GM18511 (cell line): ENCODE measurements at regions not wholly inside any gene's neighbourhood (a gene's known extent, or its start where the extent isn't known, plus 50 kb on each side); places are given as distances from the start of the nearest gene placed in this dataset.
A peak's percentile ranks its signal among the peaks of the same experiment; 100 is the strongest.
"Not testable (repeated sequence)": the region's sequence is repeated elsewhere in the genome, so short reads cannot be mapped to it uniquely, and the experiment has no call there.

ENCODE experiments used
- ATAC-seq: cut with Tn5 transposase; IDR thresholded peaks from one replicate; pipeline ENCODE4 v1.9.1; 2021; ENCODE audit warnings: mild to moderate bottlenecking, moderate library complexity; ENCODE audit not compliant: unreplicated experiment

GRCh38 chr3:28575746-28576613, 227.4 kb upstream of the AZI2 start:
- no peak for ATAC-seq

- ATAC-seq, result no peak
Measured at GRCh38 chr3:28576614-28577200, 228.1 kb upstream of the AZI2 start.

GRCh38 chr3:28577941-28578500, 229.4 kb upstream of the AZI2 start:
- ATAC-seq, result no peak

- ATAC-seq, result peak; percentile 71
Measured at GRCh38 chr3:28586325-28586724, 237.7 kb upstream of the AZI2 start.

DNA sequence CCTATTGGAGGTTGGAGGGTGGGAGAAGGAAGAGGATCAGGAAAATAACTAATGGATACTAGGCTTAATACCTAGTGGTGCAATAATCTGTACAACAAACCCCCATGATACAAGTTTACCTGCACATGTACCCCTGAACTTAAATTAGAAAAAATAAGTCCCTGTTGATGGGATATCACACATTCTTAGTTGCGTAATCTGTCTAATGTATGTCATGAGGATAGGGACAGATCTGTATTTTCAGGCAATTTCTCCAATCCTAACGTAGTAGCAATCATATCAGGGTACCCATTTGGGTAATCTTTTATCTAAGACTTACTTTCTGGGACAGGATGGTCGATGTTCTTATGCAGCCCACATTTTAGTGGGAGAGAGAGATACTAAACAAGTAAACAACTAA, 239.1 kb upstream of the AZI2 start:
- ATAC-seq, result no peak

DNA sequence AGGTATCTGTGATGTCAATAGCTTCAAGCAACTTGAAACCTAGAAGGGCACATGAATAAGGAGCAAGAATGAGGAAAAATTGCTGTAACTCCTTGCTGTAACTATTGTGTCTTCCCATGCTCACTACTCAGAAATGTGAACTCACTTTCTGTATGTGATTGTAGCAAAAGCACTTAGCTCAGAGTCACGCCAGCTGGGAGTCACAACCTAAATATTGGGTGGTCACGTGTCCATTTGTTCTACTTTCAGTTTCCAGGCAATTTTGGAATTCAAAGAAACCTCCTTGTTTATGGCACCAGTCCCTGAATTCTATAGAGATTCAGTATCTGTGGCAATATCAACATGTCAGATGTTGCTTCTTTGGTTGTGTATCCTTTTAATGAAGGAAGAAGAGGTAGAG, 241.6 kb upstream of the AZI2 start:
- no peak for ATAC-seq

DNA sequence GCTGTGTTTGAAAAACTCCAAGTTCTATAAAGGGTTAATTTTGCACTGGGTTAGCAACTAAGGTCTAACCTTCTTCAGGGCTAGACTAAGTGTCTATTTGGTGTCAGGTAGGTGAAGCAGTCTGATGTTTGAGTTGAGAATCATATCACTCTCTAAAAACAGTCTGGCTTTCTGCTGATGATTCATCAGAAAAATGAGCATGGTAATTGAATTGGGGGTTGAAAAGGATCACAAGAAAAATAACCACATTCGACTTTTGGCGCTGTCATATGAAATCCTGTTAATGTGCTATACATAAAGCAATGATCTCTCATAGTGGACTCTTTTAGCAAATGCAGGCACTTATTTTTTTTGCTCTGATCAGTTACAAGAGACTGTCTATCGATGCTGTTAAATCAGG, 242.2 kb upstream of the AZI2 start:
- no peak for ATAC-seq

DNA sequence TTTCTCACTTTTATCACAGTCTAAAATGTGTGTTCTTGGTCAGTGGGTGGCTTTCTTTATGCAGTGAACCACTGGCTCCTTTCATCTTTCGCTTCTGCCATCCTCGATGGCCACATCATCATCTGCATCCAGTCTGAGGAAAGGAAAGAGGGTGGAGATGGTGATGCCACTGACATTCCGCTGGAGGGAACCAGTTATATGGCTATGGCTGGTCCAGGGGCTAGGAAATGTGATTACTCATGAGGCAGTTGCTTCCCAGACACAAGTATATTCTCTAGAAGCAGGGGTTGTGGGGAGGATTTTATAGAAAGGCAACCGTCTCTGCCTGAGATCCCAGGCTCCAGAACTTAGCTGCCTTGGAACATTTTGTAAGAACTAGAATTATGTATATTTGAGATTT, 246.7 kb upstream of the AZI2 start:
- no peak for ATAC-seq

- ATAC-seq, result no peak
Measured at GRCh38 chr3:28597452-28597851, 248.8 kb upstream of the AZI2 start.

GRCh38 chr3:28598165-28598564, 249.5 kb upstream of the AZI2 start:
- ATAC-seq, result peak; percentile 52

- no peak for ATAC-seq
Measured at GRCh38 chr3:28601291-28601690, 252.7 kb upstream of the AZI2 start.

DNA sequence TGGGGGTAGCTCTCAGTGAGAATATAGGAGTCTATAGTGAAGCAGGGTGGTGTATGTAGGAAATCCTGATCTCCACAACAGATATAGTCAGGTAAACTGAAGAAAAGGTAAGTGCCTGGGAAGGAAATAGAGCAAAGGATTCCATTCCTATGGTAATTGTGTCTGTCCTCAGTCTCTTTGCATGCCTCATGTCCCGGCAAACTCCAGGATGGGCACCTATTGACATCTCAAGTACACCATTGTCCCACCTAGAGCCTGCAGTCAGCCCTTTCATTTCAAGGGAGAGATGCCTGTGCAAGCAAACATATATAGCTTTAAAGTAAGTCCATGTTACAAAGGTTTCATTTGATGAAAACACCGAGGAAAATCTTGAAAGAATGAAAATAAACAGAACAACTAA, 257.7 kb upstream of the AZI2 start:
- ATAC-seq, result no peak

DNA sequence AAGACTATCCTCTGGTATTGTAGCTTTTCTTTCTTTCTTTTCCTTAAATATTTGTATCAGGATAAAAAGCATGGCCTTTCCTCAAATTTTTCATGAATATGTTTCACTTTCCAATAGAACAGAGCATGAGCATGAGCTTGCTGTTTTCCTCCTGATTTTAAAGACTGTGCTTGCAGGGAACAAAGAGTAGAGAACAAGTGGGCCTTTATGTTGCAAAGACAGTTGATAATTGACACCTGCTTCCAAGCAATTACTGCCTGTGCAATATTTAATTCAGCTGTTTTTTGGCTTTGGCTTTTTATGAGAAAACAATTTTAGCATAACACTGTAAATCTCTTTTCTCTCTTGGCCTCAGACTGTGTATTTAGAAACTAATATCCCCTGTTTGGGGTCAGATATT, 263.6 kb upstream of the AZI2 start:
- ATAC-seq, result no peak

DNA sequence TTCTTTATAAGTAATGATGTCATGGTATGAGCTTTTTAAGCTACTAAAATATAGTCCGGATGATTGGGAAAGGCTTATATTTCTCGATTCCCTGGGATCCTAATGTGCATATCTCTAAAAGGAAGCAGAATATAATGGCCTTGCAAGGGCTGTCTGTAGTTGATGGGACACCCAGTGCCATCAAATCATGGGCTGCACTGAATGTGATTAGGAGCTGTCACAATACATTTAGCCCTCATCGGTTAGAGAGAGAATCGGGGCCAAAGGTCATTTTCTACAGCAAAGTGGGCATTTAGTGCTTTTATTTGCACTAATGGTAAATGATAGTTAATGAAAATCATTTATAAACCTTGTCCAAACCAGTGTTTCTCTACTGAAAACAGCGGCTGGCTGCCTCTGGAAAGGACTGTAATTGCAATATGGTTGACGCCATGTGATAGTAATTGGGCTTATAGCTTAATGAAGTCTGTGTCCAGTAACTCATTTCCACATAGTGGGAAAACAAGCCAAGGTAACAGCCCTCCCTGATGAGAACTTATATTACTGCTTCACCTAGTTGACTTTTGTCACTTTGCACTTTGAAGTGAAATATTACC, 265.0 kb upstream of the AZI2 start:
- ATAC-seq, result no peak

- ATAC-seq, result no peak
Measured at GRCh38 chr3:28615071-28615470, 266.4 kb upstream of the AZI2 start.

- no peak for ATAC-seq
Measured at GRCh38 chr3:28615971-28616370, 267.3 kb upstream of the AZI2 start.

GRCh38 chr3:28617821-28618220, 269.2 kb upstream of the AZI2 start:
- ATAC-seq, result no peak

DNA sequence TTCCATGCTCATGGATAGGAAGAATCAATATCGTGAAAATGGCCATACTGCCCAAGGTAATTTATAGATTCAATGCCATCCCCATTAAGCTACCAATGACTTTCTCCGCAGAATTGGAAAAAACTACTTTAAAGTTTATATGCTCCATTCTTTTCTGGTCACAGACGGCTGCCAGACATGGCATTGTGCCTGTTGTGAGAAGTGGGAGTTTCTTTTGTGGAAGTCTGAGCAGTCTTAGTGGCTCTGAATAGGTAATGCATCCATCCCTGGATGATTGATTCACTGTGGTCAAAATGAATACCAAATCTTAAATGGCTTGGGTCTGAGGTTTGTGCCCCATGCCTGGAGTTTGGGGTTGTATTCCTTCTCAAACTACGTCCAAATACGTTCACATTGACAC, 274.5 kb upstream of the AZI2 start:
- ATAC-seq, result no peak

- ATAC-seq, result no peak
Measured at GRCh38 chr3:28624084-28624483, 275.5 kb upstream of the AZI2 start.

GRCh38 chr3:28627843-28628242, 279.2 kb upstream of the AZI2 start:
- ATAC-seq, result not testable (repeated sequence)

- no peak for ATAC-seq
Measured at GRCh38 chr3:28634019-28634418, 285.4 kb upstream of the AZI2 start.

DNA sequence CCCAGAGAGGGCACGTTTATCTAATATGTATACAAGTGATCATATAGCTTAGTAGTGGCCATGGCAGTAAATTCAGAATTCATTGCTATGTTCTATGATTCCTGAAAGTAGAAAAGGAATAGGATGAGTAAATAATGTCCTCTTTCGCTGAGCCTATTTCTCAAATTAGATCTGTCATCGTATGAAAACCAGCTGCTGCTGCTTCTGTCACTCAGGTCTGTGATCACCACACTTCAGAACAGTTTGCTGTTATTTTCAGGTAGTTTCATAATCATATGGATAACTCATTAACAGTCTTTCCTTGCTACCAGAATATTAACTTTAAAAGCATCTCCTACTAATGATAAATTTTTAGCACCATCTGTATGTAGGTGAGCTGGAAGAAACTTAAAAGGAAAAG, 289.1 kb upstream of the AZI2 start:
- ATAC-seq, result no peak
